Mesodermal cell (in vitro differentiated cells): ENCODE measurements at regions not wholly inside any gene's neighbourhood (a gene's known extent, or its start where the extent isn't known, plus 50 kb on each side); places are given as distances from the start of the nearest gene placed in this dataset.

Source experiments
- H3K27ac ChIP-seq: 2 replicates; pipeline ENCODE4 v1.7.0; 2013; ENCODE audit warnings: mild to moderate bottlenecking, low read depth, low read length, moderate library complexity; ENCODE audit not compliant: severe bottlenecking
- H3K36me3 ChIP-seq: 2 replicates; pipeline ENCODE4 v1.7.1; 2013; ENCODE audit warnings: mild to moderate bottlenecking, low read length, moderate library complexity; ENCODE audit not compliant: control insufficient read depth, insufficient read depth
- H3K4me1 ChIP-seq: one replicate; pipeline ENCODE4 v1.7.1; 2013; ENCODE audit warnings: mild to moderate bottlenecking, low read length; ENCODE audit not compliant: insufficient read depth, control insufficient read depth, poor library complexity, severe bottlenecking
- H3K4me3 ChIP-seq: 2 replicates; pipeline ENCODE4 v1.7.0; 2013; ENCODE audit warnings: low read length, control low read depth, mild to moderate bottlenecking; ENCODE audit not compliant: insufficient read depth, poor library complexity, severe bottlenecking; ENCODE audit errors: extremely low read depth
- H3K9me3 ChIP-seq: 2 replicates; pipeline ENCODE4 v1.7.1; 2013; ENCODE audit warnings: mild to moderate bottlenecking, low read length, moderate library complexity; ENCODE audit not compliant: control insufficient read depth
- WGBS, 2 experiments: methylation state at CpG; one replicate each; pipeline ENCODE4 v1.1.5; 2013; ENCODE audit warnings: missing lambda C conversion rate in 2 of 2; ENCODE audit not compliant: insufficient coverage in 2 of 2; 5-methylcytosine and 5-hydroxymethylcytosine counted together

GRCh38 chr17:71276079-71276478, 844.7 kb upstream of the SOX9 start:
- H3K4me3 ChIP-seq: no peak overlapping the region
- no peaks in the 10 kb centered on the region for H3K36me3 ChIP-seq
- H3K9me3 ChIP-seq: no peaks in the 10 kb centered on the region
- H3K27ac ChIP-seq: no peak overlapping the region
- WGBS, 2 experiments: 90 to 100% methylated on average over 4 to 5 of the region's 6 CpGs
- H3K4me1 ChIP-seq: no peaks in the 10 kb centered on the region

DNA sequence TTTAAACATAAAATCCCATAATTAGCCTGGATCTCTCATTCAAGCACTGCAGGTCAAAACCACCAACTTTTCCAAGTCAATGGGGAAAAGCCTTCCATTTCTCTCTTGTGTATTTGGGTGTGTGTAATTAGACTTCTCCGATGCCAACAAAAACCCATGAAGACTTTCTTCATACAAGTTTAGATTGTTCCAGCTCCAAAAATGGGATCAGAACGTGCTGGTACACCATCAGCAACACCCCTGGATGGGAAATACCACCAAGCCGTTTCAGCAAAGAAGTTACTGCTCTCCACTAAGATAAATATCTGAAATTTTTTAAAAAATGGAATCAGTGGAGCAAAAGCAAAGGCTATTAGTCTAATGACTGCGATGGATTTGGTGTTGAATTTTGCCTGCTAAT, 837.3 kb upstream of the SOX9 start:
- whole genome bisulfite sequencing, 2 experiments: 79 to 96% methylated on average over 2 to 3 of the region's 4 CpGs
- Histone ChIP-seq H3K36me3 (no peaks in the 10 kb centered on the region), H3K4me3 (no peak overlapping the region), H3K27ac (no peak overlapping the region), H3K4me1 (no peaks in the 10 kb centered on the region), H3K9me3 (no peaks in the 10 kb centered on the region)

DNA sequence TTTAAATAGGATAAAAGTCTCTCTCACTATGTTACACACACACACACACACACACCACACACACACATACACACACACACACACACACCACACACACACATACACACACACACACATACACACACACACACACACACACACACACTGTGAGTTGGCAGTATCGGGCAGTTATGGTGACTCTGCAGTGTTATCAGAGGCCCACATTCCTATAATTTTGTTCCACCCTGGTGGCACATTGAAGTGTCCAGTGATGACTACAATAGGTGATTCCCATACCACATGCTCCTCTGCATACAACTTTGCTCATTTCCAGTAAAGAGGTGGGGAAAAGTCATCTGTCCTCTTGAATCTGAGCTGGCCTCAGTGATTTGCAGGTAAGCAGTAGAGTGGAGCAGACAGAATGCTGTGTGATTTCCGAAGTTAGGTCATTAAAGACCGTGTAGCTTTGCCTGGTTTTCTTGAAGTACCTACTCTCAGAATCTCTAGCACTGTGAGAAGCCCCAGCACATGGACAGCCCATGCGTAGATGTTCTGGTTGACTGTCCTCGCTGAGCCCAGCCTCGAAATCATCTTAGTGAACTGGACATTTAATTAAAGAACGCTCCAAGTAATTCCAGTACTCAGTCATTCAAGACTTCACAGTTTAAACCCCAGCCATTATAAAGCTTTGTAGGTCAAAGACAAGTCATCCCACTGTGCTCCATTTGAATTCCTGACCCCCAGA, 836.6 kb upstream of the SOX9 start:
- Histone ChIP-seq H3K4me3 (no peak overlapping the region), H3K27ac (no peak overlapping the region), H3K36me3 (no peaks in the 10 kb centered on the region), H3K4me1 (no peaks in the 10 kb centered on the region), H3K9me3 (no peaks in the 10 kb centered on the region)
- WGBS, 2 experiments: 90% methylated on average over 6 of the region's 7 CpGs

DNA sequence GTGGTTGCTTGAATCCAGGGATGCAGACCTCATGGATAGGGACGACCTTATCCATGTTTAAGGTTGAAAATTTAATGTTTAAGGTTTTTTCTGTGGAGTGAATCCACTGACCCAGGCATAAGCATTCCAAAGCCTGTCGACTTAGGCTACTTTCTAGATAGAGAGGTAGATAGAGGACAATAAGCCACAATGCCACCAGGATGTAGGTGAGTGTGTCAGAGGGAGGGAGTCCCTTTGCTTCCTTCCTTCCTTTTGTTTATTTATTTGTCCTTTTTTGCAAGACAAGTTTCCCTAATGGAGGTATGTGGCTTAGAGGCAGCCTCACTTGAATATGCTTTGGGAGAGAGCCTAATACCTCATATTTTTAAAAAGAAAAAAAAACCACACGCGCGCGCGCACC, 834.2 kb upstream of the SOX9 start:
- 60% methylated on average over 2 of the region's 7 CpGs; no CpG with 5 or more reads in 1 of the 2 experiments for WGBS, 2 experiments
- Histone ChIP-seq H3K4me1 (no peaks in the 10 kb centered on the region), H3K9me3 (no peaks in the 10 kb centered on the region), H3K36me3 (no peaks in the 10 kb centered on the region), H3K4me3 (no peak overlapping the region), H3K27ac (no peak overlapping the region)

GRCh38 chr17:71287071-71287823, 833.6 kb upstream of the SOX9 start:
- Histone ChIP-seq H3K4me1 (no peaks in the 10 kb centered on the region), H3K9me3 (no peaks in the 10 kb centered on the region), H3K27ac (no peak overlapping the region), H3K4me3 (no peak overlapping the region), H3K36me3 (no peaks in the 10 kb centered on the region)
- 62 to 75% methylated on average over 11 of the region's 17 CpGs for whole genome bisulfite sequencing, 2 experiments

DNA sequence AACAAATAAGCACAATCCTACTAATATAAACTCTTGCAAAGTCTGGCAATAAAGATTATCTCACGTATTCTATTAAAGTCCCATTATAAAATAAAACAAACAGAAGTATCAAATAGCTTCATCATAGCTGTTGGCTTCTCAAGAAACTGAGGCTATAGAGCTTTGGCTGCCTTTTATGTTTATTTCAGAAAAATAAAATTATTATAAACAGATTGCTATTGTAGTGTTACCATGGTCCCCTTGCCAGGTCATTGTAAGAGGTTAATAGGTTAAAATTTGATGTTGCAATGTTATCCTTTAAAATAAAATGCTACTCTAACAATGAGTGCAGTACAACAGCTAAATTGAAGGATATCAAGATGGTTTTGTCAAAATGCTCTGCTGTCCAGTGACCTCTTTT, 828.8 kb upstream of the SOX9 start:
- Histone ChIP-seq H3K9me3 (no peaks in the 10 kb centered on the region), H3K4me1 (no peaks in the 10 kb centered on the region), H3K27ac (no peak overlapping the region), H3K4me3 (no peak overlapping the region), H3K36me3 (no peaks in the 10 kb centered on the region)
- WGBS, 2 experiments: 100% methylated on average over 1 of the region's 1 CpG

DNA sequence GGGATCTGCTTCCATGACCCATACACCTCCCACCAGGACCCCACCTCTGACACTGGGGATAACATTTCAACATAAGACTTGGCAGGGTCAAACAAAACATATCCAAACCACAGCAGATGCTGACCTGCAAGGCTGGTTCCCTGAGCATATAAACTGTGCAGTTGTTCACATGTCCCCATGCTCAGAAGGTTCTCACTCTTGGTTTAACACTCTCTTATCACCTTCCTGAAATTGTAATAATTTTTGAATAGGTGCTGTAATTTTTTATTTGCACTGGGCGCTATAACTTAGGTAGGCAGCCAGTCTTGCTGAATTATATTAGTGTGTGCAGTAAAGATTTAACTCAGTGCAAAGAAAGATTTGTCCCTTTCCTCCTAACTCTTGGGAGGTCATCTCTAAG, 824.8 kb upstream of the SOX9 start:
- Histone ChIP-seq H3K27ac (no peak overlapping the region), H3K4me1 (no peaks in the 10 kb centered on the region), H3K9me3 (no peaks in the 10 kb centered on the region), H3K36me3 (no peaks in the 10 kb centered on the region), H3K4me3 (no peak overlapping the region)
- WGBS, 2 experiments: 100% methylated on average over 1 of the region's 1 CpG; no CpG with 5 or more reads in 1 of the 2 experiments

DNA sequence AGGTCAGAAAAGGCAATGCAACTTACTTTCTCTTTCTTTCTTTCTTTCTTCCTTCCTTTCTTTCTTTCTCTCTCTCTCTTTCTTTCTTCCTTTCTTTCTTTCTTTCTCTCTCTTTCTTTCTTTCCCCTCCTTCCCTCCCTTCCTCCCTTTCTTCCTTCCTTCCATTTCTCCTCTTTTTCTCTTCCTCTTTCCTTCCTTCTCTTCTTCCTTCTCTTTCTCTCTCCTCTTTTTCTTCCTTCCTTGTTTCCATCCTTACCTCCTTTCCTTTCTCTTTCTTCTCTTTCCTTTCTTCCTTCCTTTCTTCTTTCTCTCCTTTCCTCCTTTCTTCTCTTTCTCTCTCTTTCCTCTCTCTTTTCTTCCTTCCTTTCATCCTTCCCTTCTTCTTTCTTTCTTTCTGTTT, 819.8 kb upstream of the SOX9 start:
- no peaks in the 10 kb centered on the region for H3K4me1 ChIP-seq
- no peak overlapping the region for H3K27ac ChIP-seq
- peaks cover 14% of the 10 kb centered on the region for H3K9me3 ChIP-seq
- H3K36me3 ChIP-seq: no peaks in the 10 kb centered on the region
- H3K4me3 ChIP-seq: no peak overlapping the region

DNA sequence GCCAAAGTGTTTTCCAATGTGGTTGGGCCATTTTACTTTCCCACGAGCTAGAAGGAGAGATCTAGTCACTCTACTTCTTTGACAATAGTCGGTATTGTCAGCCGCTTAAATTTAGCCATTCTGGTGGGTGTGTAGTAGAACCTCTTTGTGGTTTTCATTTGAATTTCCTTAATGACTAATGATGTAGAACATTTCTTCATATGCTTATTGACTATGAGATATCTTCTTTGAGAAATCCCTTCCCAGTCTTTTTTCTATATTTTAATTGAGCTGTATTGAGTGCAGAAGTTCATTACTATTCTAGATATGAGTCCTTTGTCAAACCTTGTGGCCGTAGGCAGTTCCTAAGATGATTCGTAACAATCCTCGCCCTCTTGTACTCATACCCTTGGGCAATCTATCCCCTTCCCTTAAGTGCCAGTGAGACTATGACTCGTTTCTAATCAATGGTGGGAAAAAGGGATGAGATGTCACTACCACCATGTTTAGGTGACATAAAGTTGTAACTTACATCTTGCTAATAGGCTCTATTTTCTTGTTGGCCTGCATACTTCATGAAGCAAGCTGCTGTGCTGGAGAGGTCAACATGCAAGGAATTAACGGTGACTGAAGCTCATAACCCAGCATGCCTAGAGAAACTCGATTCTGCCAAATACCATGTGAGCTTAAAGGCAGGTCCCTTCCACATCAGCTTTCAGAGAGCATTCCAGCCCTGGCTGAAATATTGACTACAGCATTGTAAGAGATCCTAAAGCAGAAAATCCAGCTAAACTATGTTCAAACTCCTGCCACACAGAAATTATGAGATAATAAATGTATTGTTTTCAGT, 817.9 kb upstream of the SOX9 start:
- Histone ChIP-seq H3K4me1 (no peaks in the 10 kb centered on the region), H3K4me3 (no peak overlapping the region), H3K27ac (no peak overlapping the region), H3K9me3 (peaks cover 18% of the 10 kb centered on the region), H3K36me3 (no peaks in the 10 kb centered on the region)
- 74% methylated on average over 5 of the region's 9 CpGs for WGBS, 2 experiments

DNA sequence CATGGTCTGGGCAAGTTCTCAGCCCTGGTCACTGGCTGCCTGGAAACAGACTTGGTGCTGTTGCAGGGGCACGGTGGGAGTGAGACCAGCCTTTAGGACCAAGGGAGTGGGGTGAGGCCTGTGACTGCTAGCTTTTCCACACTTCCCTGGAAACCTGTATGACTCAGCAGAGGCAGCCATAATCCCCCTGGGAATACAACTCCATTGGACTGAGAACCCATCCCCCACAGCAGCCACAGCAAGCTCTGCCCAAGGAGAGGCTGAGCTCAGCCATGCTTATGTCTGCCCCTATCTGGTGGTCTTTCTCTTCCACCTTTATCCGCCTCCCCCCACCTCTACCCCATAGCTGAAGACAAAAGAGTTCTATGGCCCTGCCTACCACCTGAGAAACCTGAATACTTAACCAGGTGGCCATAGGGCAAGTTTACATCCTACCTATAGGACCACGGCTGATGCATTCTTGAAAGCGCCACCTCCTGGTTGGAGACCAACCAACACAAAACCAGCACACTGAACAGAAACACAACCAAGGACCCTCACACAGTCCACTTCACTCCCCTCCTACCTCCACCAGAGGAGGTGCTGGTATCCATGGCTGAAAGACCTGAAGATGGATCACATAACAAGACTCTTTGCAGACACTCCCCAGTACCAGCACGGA, 816.2 kb upstream of the SOX9 start:
- no peak overlapping the region for H3K4me3 ChIP-seq
- H3K9me3 ChIP-seq: peaks cover 18% of the 10 kb centered on the region
- H3K27ac ChIP-seq: no peak overlapping the region
- no peaks in the 10 kb centered on the region for H3K36me3 ChIP-seq
- H3K4me1 ChIP-seq: no peaks in the 10 kb centered on the region
- WGBS, 2 experiments: 91 to 92% methylated on average over 3 to 4 of the region's 5 CpGs
